Peyer's patch (tissue), 4 donors: ENCODE measurements at regions not wholly inside any gene's neighbourhood (a gene's known extent, or its start where the extent isn't known, plus 50 kb on each side); places are given as distances from the start of the nearest gene placed in this dataset.

ENCODE experiments used
- CTCF ChIP-seq, 6 experiments: fragments of 450-650 bp in 4 of 6; fragments of 200-600 bp in 2 of 6; sonication (generic) in 1 of 6; IDR thresholded peaks; one replicate each; pipeline ENCODE4 v1.5.1; 2017 to 2019; ENCODE audit warnings: antibody characterized with exemption in 6 of 6, mild to moderate bottlenecking in 3 of 6, moderate library complexity in 1 of 6
- POLR2A ChIP-seq, 2 donors: fragments of 450-650 bp; IDR thresholded peaks; one replicate each; pipeline ENCODE4 v1.5.1; 2017; ENCODE audit warnings: antibody characterized with exemption in 2 of 2, mild to moderate bottlenecking in 2 of 2, moderate library complexity in 2 of 2

GRCh38 chr1:176323472-176323871, 116.4 kb upstream of the COP1 start:
- no peak for TF ChIP-seq POLR2A (IDR thresholded peaks at IDR 0.05)
- no peak for TF ChIP-seq CTCF (IDR thresholded peaks at IDR 0.05)
